Activated CD8-positive, alpha-beta T cell treated with anti-CD3 and anti-CD28 coated beads for 36 hours (primary cell): ENCODE measurements at regions not wholly inside any gene's neighbourhood (a gene's known extent, or its start where the extent isn't known, plus 50 kb on each side); places are given as distances from the start of the nearest gene placed in this dataset.

Experiments
- ATAC-seq: fragments of 200-7000 bp; cut with Tn5 transposase; one replicate; pipeline ENCODE4 v1.10.0; 2021; ENCODE audit warnings: mild to moderate bottlenecking, moderate library complexity
- CTCF ChIA-PET: fragments of 350-600 bp; sonication (Branson Sonifier 250); formaldehyde crosslinking; loops from one replicate; lab custom pipeline; 2021; ENCODE audit warnings: antibody characterized with exemption; lab: Charles Lee
- POLR2A ChIA-PET: fragments of 350-600 bp; sonication (Branson Sonifier 250); formaldehyde crosslinking; loops from one replicate; lab custom pipeline; 2021; ENCODE audit warnings: antibody characterized with exemption; lab: Charles Lee
- DNase-seq: peaks from one replicate; pipeline ENCODE4 v3.0.0-alpha.2; 2020
- H3K27ac Mint-ChIP-seq: one replicate; pipeline ENCODE4 v1.8.0; 2021; ENCODE audit warnings: mild to moderate bottlenecking, mixed read lengths
- H3K27me3 Mint-ChIP-seq: one replicate; pipeline ENCODE4 v1.8.0; 2021; ENCODE audit warnings: mixed read lengths
- H3K36me3 Mint-ChIP-seq: one replicate; pipeline ENCODE4 v1.8.0; 2021; ENCODE audit warnings: low read depth, mixed read lengths
- H3K4me1 Mint-ChIP-seq: one replicate; pipeline ENCODE4 v1.8.0; 2021; ENCODE audit warnings: low read depth, mixed read lengths
- H3K4me3 Mint-ChIP-seq: one replicate; pipeline ENCODE4 v1.8.0; 2021; ENCODE audit warnings: mild to moderate bottlenecking, moderate library complexity, mixed read lengths
- H3K9me3 Mint-ChIP-seq: one replicate; pipeline ENCODE4 v1.8.0; 2021; ENCODE audit warnings: mixed read lengths
- intact Hi-C: fragments of 100-400 bp; cut with micrococcal nuclease; formaldehyde crosslinking; loops from one replicate; pipeline ENCODE4 v1.10.0; 2022
- TF ChIP-seq, protein P1 (sequence below): fragments of 200-600 bp; IDR thresholded peaks from one replicate; pipeline ENCODE4 v1.8.0; 2022; ENCODE audit warnings: antibody characterized with exemption, mild to moderate bottlenecking

DNA sequence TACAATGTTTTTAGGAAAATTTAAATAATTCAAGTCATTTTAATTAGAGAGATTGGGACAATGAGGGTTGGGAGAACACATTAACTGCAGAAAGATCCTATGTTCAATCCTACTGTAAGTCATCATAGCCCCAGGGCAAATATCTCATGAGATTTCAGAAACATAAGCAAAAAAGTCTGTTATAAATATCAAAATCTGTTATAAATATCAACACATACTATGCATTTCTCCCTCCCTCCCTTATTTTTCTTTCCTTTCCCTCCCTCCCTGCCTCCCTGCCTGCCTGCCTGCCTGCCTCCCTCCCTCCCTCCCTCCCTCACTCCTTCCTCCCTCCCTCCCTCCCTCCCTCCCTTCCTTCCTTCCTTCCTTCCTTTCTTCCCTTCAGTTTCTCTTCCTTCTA, 267.3 kb upstream of the SASH1 start:
- ChIA-PET POLR2A (interaction anchor here (0.6 kb wide), 1 partner anchor 101 kb away, joined by 4 read pairs; no protein-coding TSS in a partner anchor), CTCF (no interaction called here)
- intact Hi-C loops = no loop called here
- Mint-ChIP-seq H3K27me3 (peaks cover 2% of the 10 kb centered on the region), H3K27ac (no peak overlapping the region), H3K9me3 (no peaks in the 10 kb centered on the region), H3K4me1 (no peaks in the 10 kb centered on the region), H3K4me3 (no peak overlapping the region), H3K36me3 (no peaks in the 10 kb centered on the region)
- ATAC-seq (no peak), DNase-seq (no peak)
- TF ChIP-seq, protein P1, sequence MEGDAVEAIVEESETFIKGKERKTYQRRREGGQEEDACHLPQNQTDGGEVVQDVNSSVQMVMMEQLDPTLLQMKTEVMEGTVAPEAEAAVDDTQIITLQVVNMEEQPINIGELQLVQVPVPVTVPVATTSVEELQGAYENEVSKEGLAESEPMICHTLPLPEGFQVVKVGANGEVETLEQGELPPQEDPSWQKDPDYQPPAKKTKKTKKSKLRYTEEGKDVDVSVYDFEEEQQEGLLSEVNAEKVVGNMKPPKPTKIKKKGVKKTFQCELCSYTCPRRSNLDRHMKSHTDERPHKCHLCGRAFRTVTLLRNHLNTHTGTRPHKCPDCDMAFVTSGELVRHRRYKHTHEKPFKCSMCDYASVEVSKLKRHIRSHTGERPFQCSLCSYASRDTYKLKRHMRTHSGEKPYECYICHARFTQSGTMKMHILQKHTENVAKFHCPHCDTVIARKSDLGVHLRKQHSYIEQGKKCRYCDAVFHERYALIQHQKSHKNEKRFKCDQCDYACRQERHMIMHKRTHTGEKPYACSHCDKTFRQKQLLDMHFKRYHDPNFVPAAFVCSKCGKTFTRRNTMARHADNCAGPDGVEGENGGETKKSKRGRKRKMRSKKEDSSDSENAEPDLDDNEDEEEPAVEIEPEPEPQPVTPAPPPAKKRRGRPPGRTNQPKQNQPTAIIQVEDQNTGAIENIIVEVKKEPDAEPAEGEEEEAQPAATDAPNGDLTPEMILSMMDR = no peak

DNA sequence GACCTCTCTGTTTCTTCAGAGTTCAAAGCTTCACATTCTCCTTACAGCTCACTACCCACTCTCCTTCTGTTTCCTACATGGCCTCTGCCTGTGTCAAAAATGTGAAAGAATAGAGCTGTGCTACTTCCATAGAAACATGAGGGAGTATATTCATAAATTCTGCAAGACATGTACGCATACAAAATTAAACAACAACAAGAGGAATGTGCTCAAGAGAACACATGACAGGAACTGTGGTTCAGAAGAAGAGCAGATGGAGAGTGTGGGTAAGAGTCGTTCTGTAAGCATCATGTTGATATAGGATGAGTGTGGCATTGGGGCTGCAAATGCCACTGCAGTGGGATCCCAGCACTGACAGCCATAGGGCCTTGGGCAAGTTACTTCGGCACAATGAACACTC, 266.6 kb upstream of the SASH1 start:
- ATAC-seq = no peak
- TF ChIP-seq, protein P1 = no peak
- Mint-ChIP-seq H3K9me3 (no peaks in the 10 kb centered on the region), H3K27ac (no peak overlapping the region), H3K36me3 (no peaks in the 10 kb centered on the region), H3K4me3 (no peak overlapping the region), H3K4me1 (no peaks in the 10 kb centered on the region), H3K27me3 (peaks cover 2% of the 10 kb centered on the region)
- intact Hi-C loops = no loop called here
- ChIA-PET CTCF (no interaction called here), POLR2A (interaction anchor here (0.6 kb wide), 1 partner anchor 100 kb away, joined by 4 read pairs; no protein-coding TSS in a partner anchor)
- no peak for DNase-seq

DNA sequence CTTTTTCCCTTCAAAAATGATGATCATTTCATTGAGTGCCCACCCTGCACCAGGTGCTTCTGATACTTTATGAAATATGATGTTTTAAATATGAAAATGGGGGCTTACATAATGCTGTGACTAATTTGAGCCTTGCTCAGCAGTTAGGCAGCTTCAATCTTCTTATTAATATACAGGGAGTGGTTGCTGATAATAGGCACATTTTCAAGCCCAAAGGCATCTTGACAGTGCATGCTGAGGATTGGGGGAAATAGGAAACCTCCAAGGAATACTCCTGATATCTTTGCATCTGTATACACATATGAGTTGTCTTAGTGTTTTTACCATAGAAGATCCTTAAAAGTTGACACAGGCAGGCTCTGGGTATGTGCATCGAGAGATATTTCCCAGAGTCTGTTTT, 262.3 kb upstream of the SASH1 start:
- intact Hi-C loops = no loop called here
- no peak for DNase-seq
- Mint-ChIP-seq H3K9me3 (no peaks in the 10 kb centered on the region), H3K4me3 (no peak overlapping the region), H3K4me1 (no peaks in the 10 kb centered on the region), H3K36me3 (no peaks in the 10 kb centered on the region), H3K27me3 (peaks cover 2% of the 10 kb centered on the region), H3K27ac (no peak overlapping the region)
- POLR2A ChIA-PET = no interaction called here
- TF ChIP-seq, protein P1 = no peak
- CTCF ChIA-PET = no interaction called here
- no peak for ATAC-seq

DNA sequence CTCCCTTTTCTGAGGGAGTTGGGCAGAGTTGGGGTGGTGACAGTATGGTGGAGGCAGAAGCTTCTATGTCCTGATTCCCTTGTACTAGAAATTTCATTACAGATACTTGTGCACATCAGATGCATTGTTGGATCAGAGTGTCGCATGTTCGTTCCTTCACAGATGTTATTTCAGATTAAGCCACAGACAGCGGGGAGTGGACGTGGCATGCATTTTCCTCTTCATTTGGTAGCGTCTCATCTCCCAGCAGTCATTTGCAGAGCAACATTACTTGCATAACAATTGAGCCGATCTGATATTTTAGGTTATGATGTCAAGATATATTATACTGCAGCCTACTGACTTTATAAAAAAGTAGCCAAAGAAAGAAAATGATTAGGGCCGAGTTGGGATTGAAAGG, 261.6 kb upstream of the SASH1 start:
- H3K9me3 Mint-ChIP-seq = no peaks in the 10 kb centered on the region
- ATAC-seq (no peak), DNase-seq (no peak)
- no peak overlapping the region for H3K4me3 Mint-ChIP-seq
- H3K36me3 Mint-ChIP-seq = no peaks in the 10 kb centered on the region
- TF ChIP-seq, protein P1 = no peak
- ChIA-PET CTCF (no interaction called here), POLR2A (no interaction called here)
- H3K27ac Mint-ChIP-seq = no peak overlapping the region
- intact Hi-C loops = no loop called here
- no peaks in the 10 kb centered on the region for H3K4me1 Mint-ChIP-seq
- H3K27me3 Mint-ChIP-seq = peaks cover 2% of the 10 kb centered on the region

DNA sequence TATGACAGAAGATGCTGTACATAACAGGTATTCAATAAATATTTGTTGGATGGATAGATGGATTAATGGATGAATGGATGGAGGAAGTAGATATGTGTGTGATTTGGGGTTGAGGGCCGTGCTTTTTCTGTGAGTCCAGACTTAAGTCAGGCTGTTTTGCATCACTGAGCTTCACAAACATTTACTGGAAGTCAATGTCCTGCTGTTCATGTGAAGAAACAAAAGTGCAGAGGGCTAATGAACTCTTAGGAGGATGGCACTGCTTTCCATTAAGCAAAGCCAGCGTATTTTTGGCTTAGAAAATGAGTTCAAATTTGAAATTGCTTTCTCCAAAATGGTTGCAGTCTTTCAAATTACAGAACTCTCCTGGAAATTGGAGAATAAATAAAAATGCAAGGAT, 260.6 kb upstream of the SASH1 start:
- Mint-ChIP-seq H3K4me1 (no peaks in the 10 kb centered on the region), H3K27me3 (peaks cover 2% of the 10 kb centered on the region)

More for the DNA sequence above, 260.6 kb upstream of the SASH1 start:
- Mint-ChIP-seq H3K27ac (no peak overlapping the region), H3K4me3 (no peak overlapping the region), H3K36me3 (no peaks in the 10 kb centered on the region), H3K9me3 (no peaks in the 10 kb centered on the region)
- intact Hi-C loops = no loop called here
- TF ChIP-seq, protein P1 = no peak
- ATAC-seq = no peak
- DNase-seq = no peak
- ChIA-PET POLR2A (no interaction called here), CTCF (no interaction called here)
